SK-N-MC (cell line): ENCODE measurements at regions not wholly inside any gene's neighbourhood (a gene's known extent, or its start where the extent isn't known, plus 50 kb on each side); places are given as distances from the start of the nearest gene placed in this dataset.

Experiments
- EZH2 ChIP-seq: fragments of 200-600 bp; sonication (generic); IDR thresholded peaks from one replicate; pipeline ENCODE4 v1.6.1; 2017; ENCODE audit warnings: antibody characterized with exemption
- FOXP2 ChIP-seq: optimal IDR thresholded peaks from 2 replicates; pipeline ENCODE3; 2011; ENCODE audit warnings: mild to moderate bottlenecking, moderate library complexity; ENCODE audit not compliant: insufficient read depth; ENCODE audit errors: extremely low read length, control extremely low read depth
- POLR2AphosphoS5 ChIP-seq: IDR thresholded peaks from 2 replicates; pipeline ENCODE4 v1.6.1; 2012; ENCODE audit warnings: mild to moderate bottlenecking, low read depth, low read length, borderline replicate concordance

DNA sequence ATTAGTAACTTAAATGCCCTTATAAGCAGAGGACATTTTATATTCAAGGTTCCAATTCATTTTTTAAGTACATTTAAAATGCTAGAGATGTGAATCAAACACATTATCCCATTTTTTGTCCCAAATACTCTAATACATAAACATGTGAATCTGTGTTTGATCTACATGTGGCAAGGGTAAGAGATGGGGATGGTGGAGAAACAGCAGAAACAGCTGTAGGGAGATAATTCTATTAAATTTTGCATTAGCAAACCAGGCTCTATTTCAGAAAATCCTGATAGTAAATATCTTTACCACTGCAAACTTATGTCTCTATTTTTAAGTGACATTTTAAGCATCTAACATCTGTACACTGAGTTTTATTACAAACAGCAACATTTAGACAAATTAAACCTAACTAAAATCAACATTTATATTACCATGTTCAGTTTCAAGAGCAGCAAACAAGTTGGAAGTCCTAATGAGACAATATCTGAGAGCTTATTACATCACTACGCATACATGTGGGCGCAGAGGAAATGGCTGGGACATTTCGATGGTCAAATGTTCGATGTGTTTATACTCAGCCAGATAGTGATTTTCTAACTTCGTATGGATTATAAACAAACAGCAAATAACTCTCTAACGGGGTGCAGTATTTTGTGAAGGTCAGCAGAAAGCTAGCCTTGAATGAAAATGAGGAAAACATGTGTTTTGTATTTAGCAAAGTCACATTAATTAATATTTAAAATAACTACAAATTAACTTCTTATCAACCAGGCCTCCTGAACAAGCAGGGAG lies 165.1 kb downstream of the GJA1 start:
- no peak for TF ChIP-seq EZH2
- no peak for TF ChIP-seq POLR2AphosphoS5
- TF ChIP-seq FOXP2 = no peak
